ENCODE measurements at regions not wholly inside any gene's neighbourhood (a gene's known extent, or its start where the extent isn't known, plus 50 kb on each side); places are given as distances from the start of the nearest gene placed in this dataset.

DNA sequence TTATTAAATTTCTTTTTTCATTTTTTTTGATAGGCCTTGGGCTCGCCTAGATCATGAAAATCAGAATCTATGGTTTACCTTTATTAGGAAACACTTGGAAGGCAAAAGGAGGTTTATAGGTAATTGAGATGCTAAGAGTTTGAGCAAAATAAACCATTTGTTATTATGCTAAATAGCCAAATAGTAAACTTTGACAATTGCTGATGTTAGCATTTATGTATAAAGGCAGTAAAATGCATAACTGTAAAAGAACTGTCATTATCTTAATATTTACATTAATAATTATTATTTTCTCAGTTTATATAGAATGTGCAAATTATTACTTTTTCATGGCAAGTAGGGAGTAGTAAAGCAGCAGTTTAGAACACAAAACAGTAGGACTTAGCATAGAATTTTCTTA lies 1737.8 kb upstream of the PRR20A start:
- TF ChIP-seq, protein P1, sequence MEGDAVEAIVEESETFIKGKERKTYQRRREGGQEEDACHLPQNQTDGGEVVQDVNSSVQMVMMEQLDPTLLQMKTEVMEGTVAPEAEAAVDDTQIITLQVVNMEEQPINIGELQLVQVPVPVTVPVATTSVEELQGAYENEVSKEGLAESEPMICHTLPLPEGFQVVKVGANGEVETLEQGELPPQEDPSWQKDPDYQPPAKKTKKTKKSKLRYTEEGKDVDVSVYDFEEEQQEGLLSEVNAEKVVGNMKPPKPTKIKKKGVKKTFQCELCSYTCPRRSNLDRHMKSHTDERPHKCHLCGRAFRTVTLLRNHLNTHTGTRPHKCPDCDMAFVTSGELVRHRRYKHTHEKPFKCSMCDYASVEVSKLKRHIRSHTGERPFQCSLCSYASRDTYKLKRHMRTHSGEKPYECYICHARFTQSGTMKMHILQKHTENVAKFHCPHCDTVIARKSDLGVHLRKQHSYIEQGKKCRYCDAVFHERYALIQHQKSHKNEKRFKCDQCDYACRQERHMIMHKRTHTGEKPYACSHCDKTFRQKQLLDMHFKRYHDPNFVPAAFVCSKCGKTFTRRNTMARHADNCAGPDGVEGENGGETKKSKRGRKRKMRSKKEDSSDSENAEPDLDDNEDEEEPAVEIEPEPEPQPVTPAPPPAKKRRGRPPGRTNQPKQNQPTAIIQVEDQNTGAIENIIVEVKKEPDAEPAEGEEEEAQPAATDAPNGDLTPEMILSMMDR (IDR thresholded peaks at IDR 0.05) = no peak
- TF ChIP-seq POLR2AphosphoS5 (IDR thresholded peaks at IDR 0.05) (no peak), POLR2A (IDR thresholded peaks at IDR 0.05) (no peak)

All from stomach (tissue), 4 donors.